Keratinocyte (primary cell): ENCODE measurements at regions not wholly inside any gene's neighbourhood (a gene's known extent, or its start where the extent isn't known, plus 50 kb on each side); places are given as distances from the start of the nearest gene placed in this dataset.

Experiments used
- DNase-seq: peaks from one replicate; pipeline ENCODE4 v3.0.0-alpha.2; 2011; ENCODE audit warnings: low read depth, missing footprints, low spot score
- FAIRE-seq: peaks from 2 replicates; lab custom pipeline; 2011; peaks lifted over from hg19 to GRCh38; lab: Jason Lieb, UNC
- H2AFZ ChIP-seq: 2 replicates; pipeline ENCODE4 v1.6.0; 2012; ENCODE audit warnings: low read length, control low read depth, inconsistent platforms; ENCODE audit not compliant: control insufficient read depth
- H3K27ac ChIP-seq: 2 replicates; pipeline ENCODE4 v1.5.1; 2011; ENCODE audit warnings: low read length; ENCODE audit not compliant: control insufficient read depth, insufficient read depth
- H3K27me3 ChIP-seq: 3 replicates; pipeline ENCODE4 v1.6.0; 2011; ENCODE audit warnings: low read length; ENCODE audit not compliant: control insufficient read depth, insufficient read depth; ENCODE audit errors: extremely low read depth
- H3K36me3 ChIP-seq, 2 experiments: 2 replicates in 1 of 2; 3 replicates in 1 of 2; pipeline ENCODE4 v1.5.1; 2011; ENCODE audit warnings: low read length in 2 of 2, mild to moderate bottlenecking in 1 of 2; ENCODE audit not compliant: control insufficient read depth in 2 of 2, insufficient read depth in 2 of 2; ENCODE audit errors: extremely low read depth in 1 of 2
- H3K4me1 ChIP-seq: 3 replicates; pipeline ENCODE4 v1.5.1; 2011; ENCODE audit warnings: low read length; ENCODE audit not compliant: control insufficient read depth, insufficient read depth; ENCODE audit errors: extremely low read depth
- H3K4me2 ChIP-seq: 3 replicates; pipeline ENCODE4 v1.6.0; 2011; ENCODE audit warnings: low read depth, low read length; ENCODE audit not compliant: control insufficient read depth, insufficient read depth; ENCODE audit errors: extremely low read depth
- H3K4me3 ChIP-seq, 3 experiments: fragments of 200-600 bp in 1 of 3; sonication (generic) in 1 of 3; 2 replicates in 2 of 3; 3 replicates in 1 of 3; pipeline ENCODE4 v1.5.1; 2011 to 2016; ENCODE audit warnings: low read length in 3 of 3, mild to moderate bottlenecking in 3 of 3, control low read depth in 2 of 3, inconsistent platforms in 1 of 3, low read depth in 1 of 3, mixed read lengths in 1 of 3, mixed run types in 1 of 3, moderate library complexity in 1 of 3; ENCODE audit not compliant: control insufficient read depth in 2 of 3, insufficient read depth in 2 of 3; ENCODE audit errors: extremely low read depth in 1 of 3
- H3K79me2 ChIP-seq: 2 replicates; pipeline ENCODE4 v1.6.0; 2012; ENCODE audit warnings: low read length; ENCODE audit not compliant: control insufficient read depth, insufficient read depth
- H3K9ac ChIP-seq: 3 replicates; pipeline ENCODE4 v1.6.0; 2011; ENCODE audit warnings: low read length; ENCODE audit not compliant: control insufficient read depth, insufficient read depth; ENCODE audit errors: extremely low read depth
- H3K9me1 ChIP-seq: 3 replicates; pipeline ENCODE4 v1.6.0; 2011; ENCODE audit warnings: low read length; ENCODE audit not compliant: control insufficient read depth, insufficient read depth; ENCODE audit errors: extremely low read depth
- H3K9me3 ChIP-seq: 2 replicates; pipeline ENCODE4 v1.5.1; 2012; ENCODE audit warnings: low read depth, low read length; ENCODE audit not compliant: control insufficient read depth
- H4K20me1 ChIP-seq: 3 replicates; pipeline ENCODE4 v1.6.0; 2011; ENCODE audit warnings: low read length; ENCODE audit not compliant: control insufficient read depth, insufficient read depth; ENCODE audit errors: extremely low read depth
- EZH2 ChIP-seq: IDR thresholded peaks from one replicate; pipeline ENCODE4 v1.6.1; 2012; ENCODE audit warnings: inconsistent platforms, mild to moderate bottlenecking, low read length, moderate library complexity
- dilution Hi-C: fragments of 300-500 bp; cut with MboI; formaldehyde crosslinking; loops from one replicate; pipeline ENCODE4 v1.7.0; 2020; ENCODE audit warnings: low sequenced_read_pairs; ENCODE audit not compliant: extremely low pct_ligation_motif_present
- TF ChIP-seq, protein P1 (sequence below), 3 experiments: IDR thresholded peaks in 1 of 3; conservative IDR thresholded peaks in 1 of 3; optimal IDR thresholded peaks in 1 of 3; 2 replicates in 2 of 3; 3 replicates in 1 of 3; pipeline versions ENCODE3 to v1.5.1; 2011; ENCODE audit warnings: low read length in 3 of 3, mild to moderate bottlenecking in 3 of 3, moderate library complexity in 2 of 3, control low read depth in 1 of 3, inconsistent platforms in 1 of 3; ENCODE audit not compliant: insufficient read depth in 2 of 3; ENCODE audit errors: extremely low read depth in 1 of 3

DNA sequence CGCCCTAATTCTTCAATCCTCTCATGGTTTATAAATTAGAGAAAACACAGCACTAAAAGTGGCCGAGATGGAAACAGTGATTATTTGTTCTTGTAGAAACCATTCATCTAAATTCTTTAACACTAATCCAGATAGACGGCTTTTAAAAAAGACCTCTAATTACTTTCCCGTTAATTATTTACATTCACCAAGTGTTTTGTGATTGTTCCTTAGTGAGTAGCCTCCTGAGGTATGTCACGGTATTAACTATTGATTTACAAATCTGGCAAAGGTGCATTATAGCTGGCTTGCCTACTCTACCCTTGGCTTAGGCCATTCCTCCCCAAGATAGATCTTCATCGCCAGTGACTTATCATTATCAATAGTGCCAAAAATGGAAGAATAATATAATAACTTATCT, 436.4 kb upstream of the ST6GAL2 start:
- dilution Hi-C loops: no loop called here
- H3K27me3 ChIP-seq: no peaks in the 10 kb centered on the region
- FAIRE-seq (no peak), DNase-seq (no peak)
- no peak overlapping the region for H3K9ac ChIP-seq
- no peaks in the 10 kb centered on the region for H3K79me2 ChIP-seq
- no peaks in the 10 kb centered on the region for H3K36me3 ChIP-seq
- H3K9me3 ChIP-seq: no peaks in the 10 kb centered on the region
- TF ChIP-seq, protein P1, sequence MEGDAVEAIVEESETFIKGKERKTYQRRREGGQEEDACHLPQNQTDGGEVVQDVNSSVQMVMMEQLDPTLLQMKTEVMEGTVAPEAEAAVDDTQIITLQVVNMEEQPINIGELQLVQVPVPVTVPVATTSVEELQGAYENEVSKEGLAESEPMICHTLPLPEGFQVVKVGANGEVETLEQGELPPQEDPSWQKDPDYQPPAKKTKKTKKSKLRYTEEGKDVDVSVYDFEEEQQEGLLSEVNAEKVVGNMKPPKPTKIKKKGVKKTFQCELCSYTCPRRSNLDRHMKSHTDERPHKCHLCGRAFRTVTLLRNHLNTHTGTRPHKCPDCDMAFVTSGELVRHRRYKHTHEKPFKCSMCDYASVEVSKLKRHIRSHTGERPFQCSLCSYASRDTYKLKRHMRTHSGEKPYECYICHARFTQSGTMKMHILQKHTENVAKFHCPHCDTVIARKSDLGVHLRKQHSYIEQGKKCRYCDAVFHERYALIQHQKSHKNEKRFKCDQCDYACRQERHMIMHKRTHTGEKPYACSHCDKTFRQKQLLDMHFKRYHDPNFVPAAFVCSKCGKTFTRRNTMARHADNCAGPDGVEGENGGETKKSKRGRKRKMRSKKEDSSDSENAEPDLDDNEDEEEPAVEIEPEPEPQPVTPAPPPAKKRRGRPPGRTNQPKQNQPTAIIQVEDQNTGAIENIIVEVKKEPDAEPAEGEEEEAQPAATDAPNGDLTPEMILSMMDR (optimal IDR thresholded peaks at IDR 0.05 in 1 of 3, IDR thresholded peaks at IDR 0.05 in 1 of 3, conservative IDR thresholded peaks at IDR 0.05 in 1 of 3; ENCODE audit: extremely low read depth in 1 of 3, insufficient read depth in 2 of 3, low read length in 3 of 3): no peak
- no peak for TF ChIP-seq EZH2
- H3K9me1 ChIP-seq: no peaks in the 10 kb centered on the region
- no peaks in the 10 kb centered on the region for H3K4me1 ChIP-seq
- H3K4me3 ChIP-seq: no peak overlapping the region
- no peak overlapping the region for H3K4me2 ChIP-seq
- H3K27ac ChIP-seq: no peak overlapping the region
- no peak overlapping the region for H2AFZ ChIP-seq
- no peaks in the 10 kb centered on the region for H4K20me1 ChIP-seq

DNA sequence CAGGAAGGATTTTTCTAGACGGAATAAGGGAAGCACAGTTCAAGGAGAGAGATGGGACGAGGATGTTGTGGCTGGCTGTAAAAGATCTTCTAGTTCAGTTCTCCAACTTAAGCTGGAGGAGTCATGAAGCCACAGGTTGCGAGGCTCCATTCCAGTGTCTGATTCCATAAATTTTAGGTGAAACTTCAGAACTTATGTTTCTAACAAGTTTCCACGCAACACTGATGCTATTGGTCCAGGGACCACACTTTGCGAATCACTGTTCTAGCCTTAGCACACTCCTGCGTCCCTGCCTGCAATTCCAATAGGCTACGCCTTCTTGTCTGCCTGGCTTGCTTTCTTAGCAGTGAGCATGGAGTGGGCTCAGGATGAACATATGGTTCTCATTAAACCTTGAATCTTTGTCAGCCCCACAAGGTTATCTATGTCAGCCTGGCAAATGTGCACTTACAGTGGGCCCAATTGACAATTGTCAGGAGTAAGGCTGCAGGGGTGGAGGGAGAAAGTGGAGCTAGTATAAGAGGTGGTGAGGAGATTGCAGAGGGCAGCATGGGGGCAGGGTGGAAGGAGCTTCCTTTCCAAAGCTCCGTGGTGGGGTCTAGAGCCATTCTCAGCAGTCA, 438.1 kb upstream of the ST6GAL2 start:
- dilution Hi-C loops: no loop called here
- Histone ChIP-seq H2AFZ (no peak overlapping the region), H3K9ac (no peak overlapping the region), H3K4me1 (no peaks in the 10 kb centered on the region), H3K27me3 (no peaks in the 10 kb centered on the region), H3K36me3 (no peaks in the 10 kb centered on the region), H3K9me3 (no peaks in the 10 kb centered on the region), H3K4me2 (no peak overlapping the region), H3K27ac (no peak overlapping the region), H4K20me1 (no peaks in the 10 kb centered on the region), H3K79me2 (no peaks in the 10 kb centered on the region), H3K4me3 (no peak overlapping the region), H3K9me1 (no peaks in the 10 kb centered on the region)
- DNase-seq (no peak), FAIRE-seq (no peak)
- no peak for TF ChIP-seq EZH2
- TF ChIP-seq, protein P1 (optimal IDR thresholded peaks at IDR 0.05 in 1 of 3, IDR thresholded peaks at IDR 0.05 in 1 of 3, conservative IDR thresholded peaks at IDR 0.05 in 1 of 3; ENCODE audit: extremely low read depth in 1 of 3, insufficient read depth in 2 of 3, low read length in 3 of 3): no peak
